ENCODE measurements at regions not wholly inside any gene's neighbourhood (a gene's known extent, or its start where the extent isn't known, plus 50 kb on each side); places are given as distances from the start of the nearest gene placed in this dataset.

- TF ChIP-seq CTCF (conservative IDR thresholded peaks at IDR 0.05) = no peak
- TF ChIP-seq ZFX (IDR thresholded peaks at IDR 0.05) = no peak
Observed at GRCh38 chr4:97215409-97215941, 927.8 kb downstream of the STPG2 start.
